ENCODE measurements at regions not wholly inside any gene's neighbourhood (a gene's known extent, or its start where the extent isn't known, plus 50 kb on each side); places are given as distances from the start of the nearest gene placed in this dataset.

DNA sequence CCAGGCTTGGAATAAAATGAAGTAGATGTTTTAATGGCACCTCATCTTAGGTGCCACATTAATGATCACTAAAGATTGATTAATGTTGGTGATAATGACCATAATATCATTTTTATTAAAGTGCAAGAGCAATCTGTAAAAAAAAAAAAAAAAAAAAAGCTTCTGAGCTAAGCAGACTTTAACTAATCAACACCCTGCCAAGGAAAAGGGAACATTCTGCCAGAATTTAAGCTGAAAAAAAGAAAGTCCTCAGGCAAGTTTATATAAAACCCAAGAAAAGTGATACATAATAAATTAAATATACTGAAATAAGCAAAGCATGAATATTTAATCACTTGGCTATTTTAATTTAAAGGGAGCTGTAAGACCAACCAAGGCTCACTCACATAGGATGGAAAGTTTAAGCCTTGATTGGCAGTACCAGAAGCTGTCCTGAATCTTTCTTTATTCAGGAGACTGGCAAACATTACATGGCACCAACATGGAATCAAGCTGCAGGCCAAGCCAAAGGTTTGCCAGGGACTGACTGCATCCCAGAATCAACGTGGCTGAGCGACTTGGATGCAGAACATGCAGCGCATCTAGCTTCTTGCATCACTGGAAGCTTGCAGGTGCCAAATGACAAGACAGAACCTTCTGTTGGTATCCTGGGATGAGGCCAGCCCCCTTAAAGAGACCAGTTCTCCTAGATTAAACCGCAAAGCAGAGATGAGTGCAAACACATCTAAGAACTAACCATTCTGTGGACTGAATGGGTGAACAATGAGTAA, 413.6 kb downstream of the ENC1 start:
- Histone ChIP-seq H3K27me3 (no peaks in the 10 kb centered on the region), H3K27ac (no peak overlapping the region), H3K9me3 (ENCODE audit: low read depth) (no peaks in the 10 kb centered on the region), H3K4me1 (ENCODE audit: low read depth) (no peaks in the 10 kb centered on the region), H3K4me3 (no peak overlapping the region), H3K36me3 (no peaks in the 10 kb centered on the region)
- TF ChIP-seq, protein P1, sequence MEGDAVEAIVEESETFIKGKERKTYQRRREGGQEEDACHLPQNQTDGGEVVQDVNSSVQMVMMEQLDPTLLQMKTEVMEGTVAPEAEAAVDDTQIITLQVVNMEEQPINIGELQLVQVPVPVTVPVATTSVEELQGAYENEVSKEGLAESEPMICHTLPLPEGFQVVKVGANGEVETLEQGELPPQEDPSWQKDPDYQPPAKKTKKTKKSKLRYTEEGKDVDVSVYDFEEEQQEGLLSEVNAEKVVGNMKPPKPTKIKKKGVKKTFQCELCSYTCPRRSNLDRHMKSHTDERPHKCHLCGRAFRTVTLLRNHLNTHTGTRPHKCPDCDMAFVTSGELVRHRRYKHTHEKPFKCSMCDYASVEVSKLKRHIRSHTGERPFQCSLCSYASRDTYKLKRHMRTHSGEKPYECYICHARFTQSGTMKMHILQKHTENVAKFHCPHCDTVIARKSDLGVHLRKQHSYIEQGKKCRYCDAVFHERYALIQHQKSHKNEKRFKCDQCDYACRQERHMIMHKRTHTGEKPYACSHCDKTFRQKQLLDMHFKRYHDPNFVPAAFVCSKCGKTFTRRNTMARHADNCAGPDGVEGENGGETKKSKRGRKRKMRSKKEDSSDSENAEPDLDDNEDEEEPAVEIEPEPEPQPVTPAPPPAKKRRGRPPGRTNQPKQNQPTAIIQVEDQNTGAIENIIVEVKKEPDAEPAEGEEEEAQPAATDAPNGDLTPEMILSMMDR (IDR thresholded peaks at IDR 0.05; ENCODE audit: low read depth, low read length) = no peak
- no peak for DNase-seq (ENCODE audit: low read depth in 1 of 2, low spot score in 1 of 2)

DNA sequence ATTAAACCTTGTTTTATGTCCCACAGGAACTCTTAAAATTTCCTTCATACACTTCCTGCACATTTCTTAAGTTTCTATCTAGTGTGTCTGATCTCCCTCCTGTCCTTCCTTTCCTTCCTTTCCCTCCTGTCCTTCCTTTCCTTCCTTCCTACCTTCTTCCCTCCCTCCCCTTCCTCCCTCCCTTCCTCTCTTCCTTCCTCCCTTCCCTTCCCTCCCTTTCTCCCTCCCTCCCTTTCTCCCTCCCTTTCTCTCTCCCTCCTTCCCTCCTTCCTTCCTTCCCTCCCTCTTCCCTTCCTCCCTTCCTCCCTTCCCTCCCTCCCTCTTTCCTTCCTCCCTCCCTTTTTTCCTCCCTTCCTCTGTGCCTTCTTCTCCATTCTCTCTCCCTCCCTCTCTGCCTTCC, 414.9 kb downstream of the ENC1 start:
- Histone ChIP-seq H3K4me1 (ENCODE audit: low read depth) (no peaks in the 10 kb centered on the region), H3K36me3 (no peaks in the 10 kb centered on the region), H3K4me3 (no peak overlapping the region), H3K27ac (no peak overlapping the region), H3K9me3 (ENCODE audit: low read depth) (no peaks in the 10 kb centered on the region), H3K27me3 (no peaks in the 10 kb centered on the region)
- DNase-seq (ENCODE audit: low read depth in 1 of 2, low spot score in 1 of 2) = no peak
- TF ChIP-seq, protein P1 (IDR thresholded peaks at IDR 0.05; ENCODE audit: low read depth, low read length) = no peak

DNA sequence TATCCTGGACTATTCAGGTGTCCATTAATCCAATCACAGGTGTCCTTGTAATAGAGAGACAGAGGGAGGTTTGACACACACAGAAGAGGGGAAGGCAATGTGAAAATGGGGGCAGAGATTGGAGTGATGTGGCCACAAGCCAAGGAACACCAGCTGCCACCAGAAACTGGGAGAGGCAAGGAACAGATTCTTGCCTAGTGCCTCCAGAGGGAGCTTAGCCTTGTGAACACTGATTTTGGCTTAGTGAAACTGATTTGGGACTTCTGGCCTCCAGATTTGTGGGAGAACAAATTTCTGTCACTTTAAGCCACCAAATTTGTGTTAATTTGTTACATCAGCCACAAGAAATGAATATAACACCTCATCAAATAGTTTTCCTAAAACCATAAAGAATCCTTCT, 416.2 kb downstream of the ENC1 start:
- no peak overlapping the region for H3K4me3 ChIP-seq
- no peak overlapping the region for H3K27ac ChIP-seq
- no peak for DNase-seq (ENCODE audit: low read depth in 1 of 2, low spot score in 1 of 2)
- TF ChIP-seq, protein P1 (IDR thresholded peaks at IDR 0.05; ENCODE audit: low read depth, low read length) = peak; percentile 6
- no peaks in the 10 kb centered on the region for H3K27me3 ChIP-seq
- H3K4me1 ChIP-seq (ENCODE audit: low read depth) = no peaks in the 10 kb centered on the region
- H3K36me3 ChIP-seq = no peaks in the 10 kb centered on the region
- no peaks in the 10 kb centered on the region for H3K9me3 ChIP-seq (ENCODE audit: low read depth)

DNA sequence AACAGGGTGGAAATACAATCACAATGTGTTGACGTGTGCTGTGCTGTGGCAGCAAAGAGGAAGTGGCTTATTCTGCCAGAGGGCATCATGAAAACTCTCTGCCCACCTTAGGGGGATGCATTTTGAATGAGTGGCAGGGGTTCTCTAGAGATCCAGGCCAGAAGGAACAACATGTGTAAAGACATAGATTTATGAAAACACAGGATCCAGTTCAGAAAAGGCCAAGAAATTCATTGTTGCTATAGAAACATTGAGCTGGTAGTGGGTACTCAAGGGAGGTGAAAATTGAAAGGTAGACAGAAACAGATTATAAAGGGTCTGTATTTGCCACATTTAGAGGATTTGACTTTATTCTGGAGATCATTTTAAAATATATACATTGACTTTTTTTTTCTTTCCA, 417.7 kb downstream of the ENC1 start:
- H3K4me3 ChIP-seq = no peak overlapping the region
- H3K9me3 ChIP-seq (ENCODE audit: low read depth) = no peaks in the 10 kb centered on the region
- no peaks in the 10 kb centered on the region for H3K27me3 ChIP-seq
- TF ChIP-seq, protein P1 (IDR thresholded peaks at IDR 0.05; ENCODE audit: low read depth, low read length) = no peak
- no peak for DNase-seq (ENCODE audit: low read depth in 1 of 2, low spot score in 1 of 2)
- no peaks in the 10 kb centered on the region for H3K36me3 ChIP-seq
- no peak overlapping the region for H3K27ac ChIP-seq
- no peaks in the 10 kb centered on the region for H3K4me1 ChIP-seq (ENCODE audit: low read depth)

DNA sequence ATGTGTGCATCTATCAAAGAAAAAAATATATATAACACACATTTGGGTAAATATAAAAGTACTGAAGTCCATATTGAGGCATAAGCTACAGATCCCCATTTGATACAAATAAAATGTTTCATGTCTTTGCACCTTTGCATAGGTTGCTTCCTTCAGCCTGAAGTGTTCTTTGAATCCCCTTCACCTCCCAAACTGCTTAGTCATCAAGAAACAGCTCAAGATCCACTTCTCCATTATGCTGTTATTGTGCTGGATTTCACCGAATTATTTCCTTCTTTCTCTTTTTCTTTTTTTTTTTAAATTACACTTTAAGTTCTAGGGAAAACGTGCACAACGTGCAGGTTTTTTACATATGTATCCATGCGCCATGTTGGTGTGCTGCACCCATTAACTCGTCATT, 419.1 kb downstream of the ENC1 start:
- TF ChIP-seq, protein P1 (IDR thresholded peaks at IDR 0.05; ENCODE audit: low read depth, low read length) = no peak
- no peak for DNase-seq (ENCODE audit: low read depth in 1 of 2, low spot score in 1 of 2)
- Histone ChIP-seq H3K27ac (no peak overlapping the region), H3K4me1 (ENCODE audit: low read depth) (no peaks in the 10 kb centered on the region), H3K4me3 (no peak overlapping the region), H3K27me3 (no peaks in the 10 kb centered on the region), H3K9me3 (ENCODE audit: low read depth) (no peaks in the 10 kb centered on the region), H3K36me3 (no peaks in the 10 kb centered on the region)

Measured in cardiac muscle cell (in vitro differentiated cells and primary cell).